Mucosa of gallbladder (tissue), 1 donor: ENCODE measurements at regions not wholly inside any gene's neighbourhood (a gene's known extent, or its start where the extent isn't known, plus 50 kb on each side); places are given as distances from the start of the nearest gene placed in this dataset.
A peak's percentile ranks its signal among the peaks of the same experiment; 100 is the strongest.

Experiments used
- DNase-seq: peaks from one replicate; pipeline ENCODE4 v3.0.0-alpha.2; 2020; ENCODE audit warnings: low spot score
- donor health status: DM: no; HTN: no; CAD: no.

- no peak for DNase-seq
Measured at GRCh38 chr12:39125566-39125965, 220.2 kb upstream of the CPNE8 start.

GRCh38 chr12:39124768-39125167 lies 219.4 kb upstream of the CPNE8 start:
- DNase-seq: no peak

GRCh38 chr12:39123580-39124253 lies 218.3 kb upstream of the CPNE8 start:
- no peak for DNase-seq

GRCh38 chr12:39122562-39123204 lies 217.3 kb upstream of the CPNE8 start:
- DNase-seq: no peak

- no peak for DNase-seq
Measured at GRCh38 chr12:39116861-39117260, 211.5 kb upstream of the CPNE8 start.

GRCh38 chr12:39112064-39112463 lies 206.7 kb upstream of the CPNE8 start:
- DNase-seq: no peak

- no peak for DNase-seq
Measured at GRCh38 chr12:39105111-39105510, 199.7 kb upstream of the CPNE8 start.

GRCh38 chr12:39103552-39104165 lies 198.3 kb upstream of the CPNE8 start:
- peak; percentile 18 for DNase-seq

- no peak for DNase-seq
Measured at GRCh38 chr12:39102474-39103209, 197.3 kb upstream of the CPNE8 start.

- no peak for DNase-seq
Measured at GRCh38 chr12:39095636-39096330, 190.4 kb upstream of the CPNE8 start.

GRCh38 chr12:39081910-39082309 lies 176.5 kb upstream of the CPNE8 start:
- no peak for DNase-seq

GRCh38 chr12:39077226-39077625 lies 171.8 kb upstream of the CPNE8 start:
- no peak for DNase-seq

- DNase-seq: no peak
Measured at GRCh38 chr12:39074063-39074462, 168.7 kb upstream of the CPNE8 start.

- DNase-seq: no peak
Measured at GRCh38 chr12:39072658-39073057, 167.3 kb upstream of the CPNE8 start.

- DNase-seq: no peak
Measured at GRCh38 chr12:39071611-39072010, 166.2 kb upstream of the CPNE8 start.

- no peak for DNase-seq
Measured at GRCh38 chr12:39070775-39071174, 165.4 kb upstream of the CPNE8 start.

- DNase-seq: no peak
Measured at GRCh38 chr12:39065455-39065854, 160.1 kb upstream of the CPNE8 start.

- no peak for DNase-seq
Measured at GRCh38 chr12:39064708-39065107, 159.3 kb upstream of the CPNE8 start.

GRCh38 chr12:39062266-39062996 lies 157.0 kb upstream of the CPNE8 start:
- DNase-seq: no peak

GRCh38 chr12:39061576-39061975 lies 156.2 kb upstream of the CPNE8 start:
- DNase-seq: no peak

GRCh38 chr12:39048395-39048794 lies 143.0 kb upstream of the CPNE8 start:
- no peak for DNase-seq
